SU-DHL-6 (cell line): ENCODE measurements at regions not wholly inside any gene's neighbourhood (a gene's known extent, or its start where the extent isn't known, plus 50 kb on each side); places are given as distances from the start of the nearest gene placed in this dataset.

Source experiments
- EZH2phosphoT487 ChIP-seq: fragments of 200-600 bp; sonication (generic), shearing (Covaris generic); conservative IDR thresholded peaks from 2 replicates; pipeline ENCODE4 v1.6.1; 2018; ENCODE audit warnings: mild to moderate bottlenecking, antibody characterized with exemption, low read length, moderate library complexity, mixed read lengths
- TF ChIP-seq, protein P1 (sequence below): fragments of 200-600 bp; sonication (generic); IDR thresholded peaks from one replicate; pipeline ENCODE4 v1.5.1; 2017; ENCODE audit warnings: antibody characterized with exemption, mild to moderate bottlenecking, low read length, moderate library complexity; ENCODE audit not compliant: insufficient read depth, poor library complexity, severe bottlenecking

GRCh38 chr15:69511015-69511414 lies 58.4 kb downstream of the RPLP1 start:
- TF ChIP-seq, protein P1, sequence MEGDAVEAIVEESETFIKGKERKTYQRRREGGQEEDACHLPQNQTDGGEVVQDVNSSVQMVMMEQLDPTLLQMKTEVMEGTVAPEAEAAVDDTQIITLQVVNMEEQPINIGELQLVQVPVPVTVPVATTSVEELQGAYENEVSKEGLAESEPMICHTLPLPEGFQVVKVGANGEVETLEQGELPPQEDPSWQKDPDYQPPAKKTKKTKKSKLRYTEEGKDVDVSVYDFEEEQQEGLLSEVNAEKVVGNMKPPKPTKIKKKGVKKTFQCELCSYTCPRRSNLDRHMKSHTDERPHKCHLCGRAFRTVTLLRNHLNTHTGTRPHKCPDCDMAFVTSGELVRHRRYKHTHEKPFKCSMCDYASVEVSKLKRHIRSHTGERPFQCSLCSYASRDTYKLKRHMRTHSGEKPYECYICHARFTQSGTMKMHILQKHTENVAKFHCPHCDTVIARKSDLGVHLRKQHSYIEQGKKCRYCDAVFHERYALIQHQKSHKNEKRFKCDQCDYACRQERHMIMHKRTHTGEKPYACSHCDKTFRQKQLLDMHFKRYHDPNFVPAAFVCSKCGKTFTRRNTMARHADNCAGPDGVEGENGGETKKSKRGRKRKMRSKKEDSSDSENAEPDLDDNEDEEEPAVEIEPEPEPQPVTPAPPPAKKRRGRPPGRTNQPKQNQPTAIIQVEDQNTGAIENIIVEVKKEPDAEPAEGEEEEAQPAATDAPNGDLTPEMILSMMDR, result no peak
- no peak for TF ChIP-seq EZH2phosphoT487
